WTC11 (cell line): ENCODE measurements at regions not wholly inside any gene's neighbourhood (a gene's known extent, or its start where the extent isn't known, plus 50 kb on each side); places are given as distances from the start of the nearest gene placed in this dataset.

Experiments used
- ATAC-seq: fragments of 200-7000 bp; cut with Tn5 transposase; 2 replicates; pipeline ENCODE4 v1.10.0; 2021; ENCODE audit warnings: mild to moderate bottlenecking, moderate library complexity
- CTCF ChIA-PET: fragments of 300-600 bp; sonication (Branson Sonifier 250); formaldehyde crosslinking; loops from one replicate; lab custom pipeline; 2021; ENCODE audit warnings: antibody characterized with exemption; lab: Charles Lee
- POLR2A ChIA-PET: fragments of 350-600 bp; sonication (Branson Sonifier 250); formaldehyde crosslinking; loops from one replicate; lab custom pipeline; 2021; ENCODE audit warnings: antibody characterized with exemption; lab: Charles Lee
- DNase-seq: peaks from one replicate; pipeline ENCODE4 v3.0.0; 2021; ENCODE audit warnings: low spot score
- H3K27ac Mint-ChIP-seq: 2 replicates; pipeline ENCODE4 v1.8.0; 2021; ENCODE audit warnings: mixed read lengths
- H3K27me3 Mint-ChIP-seq: 2 replicates; pipeline ENCODE4 v1.8.0; 2021; ENCODE audit warnings: low read depth, mild to moderate bottlenecking, moderate library complexity, mixed read lengths
- H3K36me3 Mint-ChIP-seq: 2 replicates; pipeline ENCODE4 v1.8.0; 2021; ENCODE audit warnings: mixed read lengths
- H3K4me1 Mint-ChIP-seq: 2 replicates; pipeline ENCODE4 v1.8.0; 2022; ENCODE audit warnings: mixed read lengths
- H3K4me3 Mint-ChIP-seq: 2 replicates; pipeline ENCODE4 v1.8.0; 2021; ENCODE audit warnings: mild to moderate bottlenecking, moderate library complexity, mixed read lengths
- H3K9me3 Mint-ChIP-seq: 2 replicates; pipeline ENCODE4 v1.8.0; 2021; ENCODE audit warnings: mixed read lengths
- ARID4B ChIP-seq: sonication (generic); formaldehyde crosslinking; IDR thresholded peaks from 2 replicates; pipeline ENCODE4 v1.8.0; 2023; ENCODE audit warnings: missing genetic modification reagents, mild to moderate bottlenecking, borderline replicate concordance
- ATF3 ChIP-seq: sonication (generic); formaldehyde crosslinking; conservative IDR thresholded peaks from 2 replicates; pipeline ENCODE4 v1.8.1; 2022; ENCODE audit warnings: mild to moderate bottlenecking, missing genetic modification reagents
- CBFB ChIP-seq: sonication (generic); formaldehyde crosslinking; IDR thresholded peaks from 2 replicates; pipeline ENCODE4 v1.8.1; 2022; ENCODE audit warnings: mild to moderate bottlenecking, low read depth, missing genetic modification reagents
- CREM ChIP-seq: sonication (generic); formaldehyde crosslinking; IDR thresholded peaks from 2 replicates; pipeline ENCODE4 v1.8.1; 2022; ENCODE audit warnings: mild to moderate bottlenecking, missing genetic modification reagents, moderate library complexity
- CTCF ChIP-seq: fragments of 200-600 bp; IDR thresholded peaks from 2 replicates; pipeline ENCODE4 v1.8.0; 2022; ENCODE audit warnings: antibody characterized with exemption
- FOXP1 ChIP-seq: sonication (generic); formaldehyde crosslinking; IDR thresholded peaks from 2 replicates; pipeline ENCODE4 v1.8.0; 2022; ENCODE audit warnings: missing genetic modification reagents, mild to moderate bottlenecking, moderate library complexity, borderline replicate concordance
- FOXP4 ChIP-seq: sonication (generic); formaldehyde crosslinking; IDR thresholded peaks from 2 replicates; pipeline ENCODE4 v1.8.0; 2022; ENCODE audit warnings: mild to moderate bottlenecking, missing genetic modification reagents
- HMGA2 ChIP-seq: fragments of 250-450 bp; sonication (Bioruptor Pico); IDR thresholded peaks from 2 replicates; pipeline ENCODE4 v1.4.0; 2021; ENCODE audit warnings: mild to moderate bottlenecking, moderate library complexity
- IRF1 ChIP-seq: sonication (generic); formaldehyde crosslinking; IDR thresholded peaks from 2 replicates; pipeline ENCODE4 v1.8.0; 2023; ENCODE audit warnings: missing genetic modification reagents
- JAZF1 ChIP-seq: fragments of 250-450 bp; sonication (Bioruptor Pico); IDR thresholded peaks from 2 replicates; pipeline ENCODE4 v1.9.0; 2021; ENCODE audit warnings: moderate library complexity, mild to moderate bottlenecking, inconsistent platforms
- MYBL2 ChIP-seq: sonication (generic); formaldehyde crosslinking; IDR thresholded peaks from 2 replicates; pipeline ENCODE4 v1.8.1; 2023; ENCODE audit warnings: mild to moderate bottlenecking, moderate library complexity, missing genetic modification reagents
- NFATC4 ChIP-seq: fragments of 250-450 bp; sonication (Bioruptor Pico); IDR thresholded peaks from 2 replicates; pipeline ENCODE4 v1.9.0; 2021; ENCODE audit warnings: mild to moderate bottlenecking
- NFYB ChIP-seq: sonication (generic); formaldehyde crosslinking; conservative IDR thresholded peaks from 2 replicates; pipeline ENCODE4 v1.8.0; 2022; ENCODE audit warnings: low read depth, missing genetic modification reagents
- OVOL2 ChIP-seq: fragments of 250-450 bp; sonication (Bioruptor Pico); IDR thresholded peaks from 2 replicates; pipeline ENCODE4 v1.9.0; 2021; ENCODE audit warnings: mild to moderate bottlenecking, borderline replicate concordance
- PRRX2 ChIP-seq: fragments of 250-450 bp; sonication (Bioruptor Pico); IDR thresholded peaks from 2 replicates; pipeline ENCODE4 v1.8.0; 2021; ENCODE audit warnings: mild to moderate bottlenecking
- SMAD3 ChIP-seq: sonication (generic); formaldehyde crosslinking; IDR thresholded peaks from 2 replicates; pipeline ENCODE4 v1.8.0; 2022; ENCODE audit warnings: missing genetic modification reagents, mild to moderate bottlenecking, borderline replicate concordance
- TEAD1 ChIP-seq: sonication (generic); formaldehyde crosslinking; IDR thresholded peaks from 2 replicates; pipeline ENCODE4 v1.8.0; 2022; ENCODE audit warnings: mild to moderate bottlenecking, missing genetic modification reagents
- TP53 ChIP-seq: sonication (generic); formaldehyde crosslinking; IDR thresholded peaks from 2 replicates; pipeline ENCODE4 v1.8.1; 2023; ENCODE audit warnings: mild to moderate bottlenecking, missing genetic modification reagents
- ZNF396 ChIP-seq: fragments of 250-450 bp; sonication (Bioruptor Pico); IDR thresholded peaks from 2 replicates; pipeline ENCODE4 v1.8.0; 2021; ENCODE audit warnings: mild to moderate bottlenecking, moderate library complexity, borderline replicate concordance
- ZNF425 ChIP-seq: fragments of 250-450 bp; sonication (Bioruptor Pico); conservative IDR thresholded peaks from 2 replicates; pipeline ENCODE4 v1.9.0; 2021; ENCODE audit warnings: mild to moderate bottlenecking
- ZNF671 ChIP-seq: fragments of 250-450 bp; sonication (Bioruptor Pico); IDR thresholded peaks from 2 replicates; pipeline ENCODE4 v1.8.0; 2021; ENCODE audit warnings: mild to moderate bottlenecking

GRCh38 chr20:60240986-60241385 lies 282.8 kb downstream of the CDH26 start:
- Mint-ChIP-seq H3K4me3 (no peak overlapping the region), H3K4me1 (peaks cover 4% of the 10 kb centered on the region), H3K36me3 (no peaks in the 10 kb centered on the region; the same call in none of the 2 replicates), H3K27me3 (peaks cover 74% of the 10 kb centered on the region), H3K27ac (no peak overlapping the region), H3K9me3 (0 out of 2 replicates have a peak, but pooled peaks cover 3% of the 10 kb centered on the region)
- no peak for TF ChIP-seq TP53 (CRISPR knock-in tag)
- no peak for TF ChIP-seq JAZF1 (CRISPR knock-in tag)
- TF ChIP-seq MYBL2 (CRISPR knock-in tag), result no peak
- no peak for TF ChIP-seq OVOL2 (CRISPR knock-in tag)
- TF ChIP-seq NFATC4, result no peak
- TF ChIP-seq FOXP4 (CRISPR knock-in tag), result no peak
- TF ChIP-seq TEAD1 (CRISPR knock-in tag), result no peak
- no peak for TF ChIP-seq ATF3 (CRISPR knock-in tag)
- TF ChIP-seq ZNF425 (CRISPR knock-in tag), result no peak
- CTCF ChIA-PET, result no interaction called here
- no peak for ATAC-seq
- POLR2A ChIA-PET, result no interaction called here
- DNase-seq, result no peak

- Mint-ChIP-seq H3K27me3 (peaks cover 64% of the 10 kb centered on the region), H3K9me3 (0 out of 2 replicates have a peak, but pooled peaks cover 3% of the 10 kb centered on the region), H3K36me3 (no peaks in the 10 kb centered on the region; the same call in none of the 2 replicates), H3K27ac (no peak overlapping the region), H3K4me3 (no peak overlapping the region), H3K4me1 (peaks cover 4% of the 10 kb centered on the region)
- ATAC-seq (no peak), DNase-seq (no peak)
- POLR2A ChIA-PET, result no interaction called here
- CTCF ChIA-PET, result interaction anchor here (1.2 kb wide), 1 partner anchor 20 kb away, joined by 3 read pairs; no protein-coding TSS in a partner anchor
- TF ChIP-seq NFYB (CRISPR knock-in tag), result no peak
- no peak for TF ChIP-seq CBFB (CRISPR knock-in tag)
- TF ChIP-seq HMGA2 (CRISPR knock-in tag), result no peak
- no peak for TF ChIP-seq CREM (CRISPR knock-in tag)
- TF ChIP-seq OVOL2 (CRISPR knock-in tag), result no peak
- TF ChIP-seq ZNF396 (CRISPR knock-in tag), result no peak
- no peak for TF ChIP-seq SMAD3
- TF ChIP-seq ZNF671 (CRISPR knock-in tag), result no peak
- TF ChIP-seq CTCF, result no peak
- TF ChIP-seq PRRX2 (CRISPR knock-in tag), result no peak
- TF ChIP-seq FOXP1 (CRISPR knock-in tag), result no peak
- TF ChIP-seq ARID4B, result no peak
- TF ChIP-seq IRF1 (CRISPR knock-in tag), result no peak
Measured at GRCh38 chr20:60242836-60243505, 284.7 kb downstream of the CDH26 start.
